KMS-11 (cell line): ENCODE measurements at regions not wholly inside any gene's neighbourhood (a gene's known extent, or its start where the extent isn't known, plus 50 kb on each side); places are given as distances from the start of the nearest gene placed in this dataset.
"Not testable (repeated sequence)": the region's sequence is repeated elsewhere in the genome, so short reads cannot be mapped to it uniquely, and the experiment has no call there.

Experiments used
- H2AFZ ChIP-seq: fragments of 200-600 bp; sonication (generic); 2 replicates; pipeline ENCODE4 v1.6.1; 2016; ENCODE audit warnings: antibody characterized with exemption, mixed run types, low read depth
- H3K27ac ChIP-seq: fragments of 200-600 bp; sonication (generic); 2 replicates; pipeline ENCODE4 v1.6.1; 2016; ENCODE audit warnings: mild to moderate bottlenecking, mixed run types
- H3K27me3 ChIP-seq: fragments of 200-600 bp; sonication (generic); 2 replicates; pipeline ENCODE4 v1.6.1; 2017; ENCODE audit warnings: mild to moderate bottlenecking, low read depth, mixed run types, moderate library complexity; ENCODE audit not compliant: insufficient read depth
- H3K36me3 ChIP-seq: fragments of 200-600 bp; sonication (generic); 2 replicates; pipeline ENCODE4 v1.6.1; 2017; ENCODE audit warnings: mild to moderate bottlenecking, mixed run types; ENCODE audit not compliant: insufficient read depth
- H3K4me1 ChIP-seq: fragments of 200-600 bp; sonication (generic); 2 replicates; pipeline ENCODE4 v1.6.1; 2016; ENCODE audit warnings: mild to moderate bottlenecking, low read depth, mixed run types; ENCODE audit not compliant: poor library complexity, severe bottlenecking
- H3K4me2 ChIP-seq: fragments of 200-600 bp; sonication (generic); 2 replicates; pipeline ENCODE4 v1.7.0; 2016; ENCODE audit warnings: mild to moderate bottlenecking, mixed run types
- H3K4me3 ChIP-seq: fragments of 200-600 bp; sonication (generic); IDR thresholded peaks from 2 replicates; pipeline ENCODE4 v1.6.1; 2017; ENCODE audit warnings: low read depth, low read length, mixed read lengths; ENCODE audit not compliant: insufficient read depth
- H3K79me2 ChIP-seq: fragments of 200-600 bp; sonication (generic); 2 replicates; pipeline ENCODE4 v1.6.1; 2016; ENCODE audit warnings: low read depth, mixed run types; ENCODE audit not compliant: insufficient read depth
- H3K9ac ChIP-seq: fragments of 200-600 bp; sonication (generic); 2 replicates; pipeline ENCODE4 v1.6.1; 2016; ENCODE audit warnings: mild to moderate bottlenecking, mixed run types
- H4K20me1 ChIP-seq: fragments of 200-600 bp; sonication (generic); 2 replicates; pipeline ENCODE4 v1.6.1; 2016; ENCODE audit warnings: mild to moderate bottlenecking, mixed run types; ENCODE audit not compliant: insufficient read depth
- TF ChIP-seq, protein P1 (sequence below): fragments of 200-600 bp; sonication (generic); conservative IDR thresholded peaks from 2 replicates; pipeline ENCODE4 v1.6.1; 2017; ENCODE audit warnings: low read depth, mild to moderate bottlenecking, antibody characterized with exemption, low read length, moderate library complexity, mixed read lengths

DNA sequence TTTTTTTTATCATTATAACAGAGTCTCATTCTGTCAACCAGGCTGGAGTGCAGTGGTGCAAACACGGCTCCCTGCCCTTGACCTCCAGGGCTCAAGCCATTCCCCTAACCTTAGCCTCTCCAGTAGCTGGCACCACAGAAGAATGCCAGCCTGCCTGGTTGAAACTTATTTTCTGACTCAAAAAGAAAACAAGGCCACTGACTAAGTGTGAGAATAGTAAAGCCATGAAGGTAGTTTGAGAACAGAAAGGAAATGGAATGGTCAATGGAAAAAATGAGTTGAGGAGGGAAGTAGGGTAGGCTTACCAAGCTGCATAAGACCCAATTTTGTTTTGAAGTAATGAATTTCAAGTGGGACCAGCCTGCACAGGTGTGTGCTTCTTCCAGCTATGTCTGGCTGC, 82.8 kb upstream of the RORB start:
- Histone ChIP-seq H3K36me3 (no peaks in the 10 kb centered on the region), H3K4me1 (no peaks in the 10 kb centered on the region), H4K20me1 (no peaks in the 10 kb centered on the region), H3K9ac (no peak overlapping the region), H3K79me2 (no peaks in the 10 kb centered on the region), H2AFZ (no peak overlapping the region), H3K4me3 (no peak overlapping the region), H3K4me2 (no peak overlapping the region), H3K27ac (no peak overlapping the region), H3K27me3 (no peaks in the 10 kb centered on the region)
- TF ChIP-seq, protein P1, sequence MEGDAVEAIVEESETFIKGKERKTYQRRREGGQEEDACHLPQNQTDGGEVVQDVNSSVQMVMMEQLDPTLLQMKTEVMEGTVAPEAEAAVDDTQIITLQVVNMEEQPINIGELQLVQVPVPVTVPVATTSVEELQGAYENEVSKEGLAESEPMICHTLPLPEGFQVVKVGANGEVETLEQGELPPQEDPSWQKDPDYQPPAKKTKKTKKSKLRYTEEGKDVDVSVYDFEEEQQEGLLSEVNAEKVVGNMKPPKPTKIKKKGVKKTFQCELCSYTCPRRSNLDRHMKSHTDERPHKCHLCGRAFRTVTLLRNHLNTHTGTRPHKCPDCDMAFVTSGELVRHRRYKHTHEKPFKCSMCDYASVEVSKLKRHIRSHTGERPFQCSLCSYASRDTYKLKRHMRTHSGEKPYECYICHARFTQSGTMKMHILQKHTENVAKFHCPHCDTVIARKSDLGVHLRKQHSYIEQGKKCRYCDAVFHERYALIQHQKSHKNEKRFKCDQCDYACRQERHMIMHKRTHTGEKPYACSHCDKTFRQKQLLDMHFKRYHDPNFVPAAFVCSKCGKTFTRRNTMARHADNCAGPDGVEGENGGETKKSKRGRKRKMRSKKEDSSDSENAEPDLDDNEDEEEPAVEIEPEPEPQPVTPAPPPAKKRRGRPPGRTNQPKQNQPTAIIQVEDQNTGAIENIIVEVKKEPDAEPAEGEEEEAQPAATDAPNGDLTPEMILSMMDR = no peak

DNA sequence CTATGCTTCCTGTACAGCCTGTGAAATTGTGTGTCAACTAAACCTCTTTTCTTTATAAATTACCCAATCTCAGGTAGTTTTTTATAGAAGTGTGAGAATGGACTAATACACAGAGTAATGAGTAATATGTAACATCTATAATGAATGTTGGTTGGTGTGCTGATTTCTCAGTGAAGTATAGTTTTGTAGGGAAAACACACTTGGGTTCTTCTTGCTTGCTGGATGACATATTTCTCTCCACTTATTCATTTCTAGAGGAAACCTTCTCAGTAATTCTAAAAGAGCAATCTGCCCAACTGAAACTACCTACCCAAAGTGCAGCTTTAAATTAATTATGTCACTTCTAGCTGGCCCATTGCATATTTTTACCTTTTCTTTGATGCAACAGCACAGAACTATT, 81.1 kb upstream of the RORB start:
- H2AFZ ChIP-seq = no peak overlapping the region
- no peak overlapping the region for H3K9ac ChIP-seq
- no peaks in the 10 kb centered on the region for H3K36me3 ChIP-seq
- TF ChIP-seq, protein P1 = no peak
- H3K4me2 ChIP-seq = no peak overlapping the region
- H3K27ac ChIP-seq = no peak overlapping the region
- no peaks in the 10 kb centered on the region for H3K4me1 ChIP-seq
- H4K20me1 ChIP-seq = no peaks in the 10 kb centered on the region
- no peaks in the 10 kb centered on the region for H3K27me3 ChIP-seq
- H3K4me3 ChIP-seq = no peak overlapping the region
- H3K79me2 ChIP-seq = no peaks in the 10 kb centered on the region

DNA sequence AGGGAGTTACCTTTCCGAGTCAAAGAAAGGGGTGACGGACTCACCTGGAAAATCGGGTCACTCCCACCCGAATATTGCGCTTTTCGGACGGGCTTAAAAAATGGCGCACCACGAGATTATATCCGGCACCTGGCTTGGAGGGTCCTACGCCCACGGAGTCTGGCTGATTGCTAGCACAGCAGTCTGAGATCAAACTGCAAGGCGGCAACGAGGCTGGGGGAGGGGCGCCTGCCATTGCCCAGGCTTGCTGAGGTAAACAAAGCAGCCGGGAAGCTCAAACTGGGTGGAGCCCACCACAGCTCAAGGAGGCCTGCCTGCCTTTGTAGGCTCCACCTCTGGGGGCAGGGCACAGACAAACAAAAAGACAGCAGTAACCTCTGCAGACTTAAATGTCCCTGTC, 72.6 kb upstream of the RORB start:
- H4K20me1 ChIP-seq, H3K9ac ChIP-seq, H3K4me3 ChIP-seq, H3K36me3 ChIP-seq, H3K79me2 ChIP-seq, H3K4me2 ChIP-seq, H2AFZ ChIP-seq, H3K4me1 ChIP-seq, H3K27ac ChIP-seq, H3K27me3 ChIP-seq: not testable (repeated sequence)

DNA sequence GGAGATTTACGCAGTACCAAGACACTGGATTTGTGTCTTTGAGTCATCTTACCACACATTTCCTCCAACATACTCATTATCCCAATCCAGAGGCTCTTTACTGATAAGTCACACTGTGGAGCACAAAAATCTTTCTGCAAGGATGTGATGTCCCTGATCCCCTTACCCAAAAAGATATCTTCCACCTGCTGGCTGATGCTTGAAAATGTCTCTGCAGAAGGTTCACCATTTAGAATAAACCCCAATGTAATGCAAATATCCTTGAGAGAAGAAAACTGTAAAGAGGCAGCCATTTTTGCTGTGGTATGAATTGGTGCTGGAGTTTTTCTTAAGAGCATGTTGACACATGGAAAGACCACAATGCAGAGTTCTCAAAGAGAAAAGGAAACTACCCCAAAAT, 65.7 kb upstream of the RORB start:
- H3K4me3 ChIP-seq = no peak overlapping the region
- H3K27me3 ChIP-seq = no peaks in the 10 kb centered on the region
- H3K27ac ChIP-seq = no peak overlapping the region
- H3K4me1 ChIP-seq = no peaks in the 10 kb centered on the region
- H3K36me3 ChIP-seq = no peaks in the 10 kb centered on the region
- no peaks in the 10 kb centered on the region for H4K20me1 ChIP-seq
- TF ChIP-seq, protein P1 = no peak
- H2AFZ ChIP-seq = no peak overlapping the region
- H3K9ac ChIP-seq = no peak overlapping the region
- no peak overlapping the region for H3K4me2 ChIP-seq
- H3K79me2 ChIP-seq = no peaks in the 10 kb centered on the region

DNA sequence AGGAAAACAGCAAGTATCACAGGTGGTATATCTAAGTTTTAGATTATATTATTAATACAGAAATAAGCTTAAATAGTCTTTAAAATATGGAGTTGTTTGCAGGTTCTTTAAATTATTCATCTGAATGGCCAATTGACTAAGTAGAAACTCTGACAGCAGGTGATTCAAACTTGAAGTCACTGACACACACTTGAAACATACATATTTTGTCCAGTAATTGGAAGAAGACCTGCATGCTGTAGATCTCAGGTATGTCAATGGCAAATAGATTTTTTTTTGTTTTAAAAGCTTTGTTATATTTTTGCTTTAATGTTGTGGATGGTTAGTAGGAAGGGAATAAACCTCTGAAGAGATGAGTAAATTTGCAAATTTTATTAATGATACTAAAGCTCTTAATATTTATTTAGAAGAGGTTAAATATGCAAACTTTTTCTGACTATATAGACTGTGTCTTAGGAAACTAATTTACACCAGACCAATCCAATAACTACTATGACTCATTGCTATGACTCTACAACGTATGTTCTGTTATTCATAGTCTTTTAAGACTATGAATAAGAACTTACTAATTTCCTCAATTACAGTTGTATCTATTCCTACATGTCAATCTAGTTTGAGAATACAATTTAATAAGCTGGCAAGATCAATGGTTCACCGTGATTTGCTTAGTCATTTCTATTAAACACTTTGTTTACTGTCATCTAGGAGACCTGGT, 53.9 kb upstream of the RORB start:
- Histone ChIP-seq H3K9ac (no peak overlapping the region), H3K79me2 (no peaks in the 10 kb centered on the region), H3K4me1 (no peaks in the 10 kb centered on the region), H3K4me2 (no peak overlapping the region), H3K36me3 (no peaks in the 10 kb centered on the region), H3K27me3 (no peaks in the 10 kb centered on the region), H4K20me1 (no peaks in the 10 kb centered on the region), H3K4me3 (no peak overlapping the region), H2AFZ (no peak overlapping the region), H3K27ac (no peak overlapping the region)
- TF ChIP-seq, protein P1 = no peak
